Liver (tissue), 8 donors: ENCODE measurements at regions not wholly inside any gene's neighbourhood (a gene's known extent, or its start where the extent isn't known, plus 50 kb on each side); places are given as distances from the start of the nearest gene placed in this dataset.
"Not testable (repeated sequence)": the region's sequence is repeated elsewhere in the genome, so short reads cannot be mapped to it uniquely, and the experiment has no call there.

Experiments
- DNase-seq: peaks from one replicate; pipeline ENCODE4 v3.0.0-alpha.2; 2017; ENCODE audit warnings: low spot score
- H3K27ac ChIP-seq, 2 donors: one replicate each; pipeline ENCODE4 v1.7.0; 2013; ENCODE audit warnings: inconsistent platforms in 2 of 2, low read length in 2 of 2, control low read depth in 1 of 2, low read depth in 1 of 2, mild to moderate bottlenecking in 1 of 2
- H3K27me3 ChIP-seq, 4 donors: one replicate each; pipeline versions ENCODE4 v1.6.1 to v1.7.0; 2013; ENCODE audit warnings: low read length in 3 of 4, inconsistent platforms in 1 of 4, mild to moderate bottlenecking in 1 of 4, moderate library complexity in 1 of 4; ENCODE audit not compliant: control insufficient read depth in 4 of 4, insufficient read depth in 4 of 4
- H3K36me3 ChIP-seq, 4 donors: one replicate each; pipeline versions ENCODE4 v1.6.1 to v1.7.0; 2013; ENCODE audit warnings: low read length in 3 of 4, mild to moderate bottlenecking in 3 of 4, low read depth in 1 of 4, moderate library complexity in 1 of 4; ENCODE audit not compliant: control insufficient read depth in 4 of 4, insufficient read depth in 3 of 4
- H3K4me1 ChIP-seq, 4 donors: one replicate each; pipeline versions ENCODE4 v1.6.1 to v1.7.0; 2013; ENCODE audit warnings: low read length in 3 of 4, mild to moderate bottlenecking in 3 of 4, moderate library complexity in 1 of 4; ENCODE audit not compliant: control insufficient read depth in 4 of 4, insufficient read depth in 4 of 4
- H3K4me3 ChIP-seq, 3 donors: one replicate each; pipeline versions ENCODE4 v1.6.1 to v1.7.0; 2013; ENCODE audit warnings: low read length in 3 of 3, control low read depth in 1 of 3, low read depth in 1 of 3, mild to moderate bottlenecking in 1 of 3
- H3K9ac ChIP-seq, 2 donors: one replicate each; pipeline ENCODE4 v1.7.0; 2013; ENCODE audit warnings: low read length in 2 of 2, mild to moderate bottlenecking in 2 of 2, moderate library complexity in 2 of 2, control low read depth in 1 of 2, low read depth in 1 of 2
- H3K9me3 ChIP-seq, 4 donors: one replicate each; pipeline versions ENCODE4 v1.6.1 to v1.7.0; 2013; ENCODE audit warnings: low read length in 3 of 4; ENCODE audit not compliant: control insufficient read depth in 4 of 4
- EGR1 ChIP-seq, 2 donors: IDR thresholded peaks; 2 replicates each; pipeline ENCODE4 v1.6.1; 2016 to 2018; ENCODE audit warnings: antibody characterized with exemption in 2 of 2, low read depth in 2 of 2
- FOXA1 ChIP-seq: IDR thresholded peaks from 2 replicates; pipeline ENCODE4 v1.6.1; 2016; ENCODE audit warnings: antibody characterized with exemption
- FOXA2 ChIP-seq: IDR thresholded peaks from 2 replicates; pipeline ENCODE4 v1.6.1; 2016; ENCODE audit warnings: antibody characterized with exemption
- GABPA ChIP-seq, 2 donors: IDR thresholded peaks in 1 of 2; conservative IDR thresholded peaks in 1 of 2; 2 replicates each; pipeline ENCODE4 v1.6.1; 2016; ENCODE audit warnings: antibody characterized with exemption in 2 of 2, mild to moderate bottlenecking in 1 of 2, moderate library complexity in 1 of 2
- HNF4A ChIP-seq, 2 donors: conservative IDR thresholded peaks; 2 replicates each; pipeline ENCODE4 v1.6.1; 2016; ENCODE audit warnings: antibody characterized with exemption in 2 of 2, mild to moderate bottlenecking in 2 of 2
- HNF4G ChIP-seq: IDR thresholded peaks from 2 replicates; pipeline ENCODE4 v1.6.1; 2016; ENCODE audit warnings: antibody characterized with exemption
- JUND ChIP-seq, 2 donors: IDR thresholded peaks; 2 replicates each; pipeline ENCODE4 v1.6.1; 2016; ENCODE audit warnings: antibody characterized with exemption in 2 of 2
- MAX ChIP-seq: IDR thresholded peaks from 2 replicates; pipeline ENCODE4 v1.6.1; 2016; ENCODE audit warnings: antibody characterized with exemption
- NR2F2 ChIP-seq: IDR thresholded peaks from 2 replicates; pipeline ENCODE4 v1.6.1; 2016; ENCODE audit warnings: antibody characterized with exemption
- RAD21 ChIP-seq, 2 donors: IDR thresholded peaks; 2 replicates each; pipeline ENCODE4 v1.6.1; 2016; ENCODE audit warnings: antibody characterized with exemption in 2 of 2, mild to moderate bottlenecking in 2 of 2
- REST ChIP-seq: IDR thresholded peaks from 2 replicates; pipeline ENCODE4 v1.6.1; 2016; ENCODE audit warnings: antibody characterized with exemption, mild to moderate bottlenecking
- RXRA ChIP-seq, 2 donors: IDR thresholded peaks; 2 replicates each; pipeline ENCODE4 v1.6.1; 2017 to 2018; ENCODE audit warnings: antibody characterized with exemption in 2 of 2, mild to moderate bottlenecking in 1 of 2
- SP1 ChIP-seq: IDR thresholded peaks from 2 replicates; pipeline ENCODE4 v1.6.1; 2018; ENCODE audit warnings: antibody characterized with exemption, mild to moderate bottlenecking
- TAF1 ChIP-seq: conservative IDR thresholded peaks from 2 replicates; pipeline ENCODE4 v1.6.1; 2016; ENCODE audit warnings: antibody characterized with exemption, mild to moderate bottlenecking
- YY1 ChIP-seq: IDR thresholded peaks from 2 replicates; pipeline ENCODE4 v1.6.1; 2016; ENCODE audit warnings: antibody characterized with exemption, mild to moderate bottlenecking
- ZBTB33 ChIP-seq: IDR thresholded peaks from 2 replicates; pipeline ENCODE4 v1.6.1; 2016; ENCODE audit warnings: antibody characterized with exemption
- WGBS: extraction: QIAGEN DNeasy Blood & Tissue Kit; methylation state at CpG from one replicate; pipeline ENCODE4 v1.1.7; 2013; 5-methylcytosine and 5-hydroxymethylcytosine counted together
- TF ChIP-seq, protein P1 (sequence below): fragments of 150-350 bp; IDR thresholded peaks from 2 replicates; pipeline ENCODE4 v1.5.1; 2017; ENCODE audit warnings: improper control_type of control experiment, low read depth, low read length; ENCODE audit not compliant: missing input control
- TF ChIP-seq, protein P2 (sequence below): IDR thresholded peaks from 2 replicates; pipeline ENCODE4 v1.6.1; 2016; ENCODE audit warnings: antibody characterized with exemption
- donor health status: healthy.
- donor health status: healthy.
- donor health status: healthy.
- donor health status: healthy.
- donor health status: healthy.

GRCh38 chr7:106568680-106569499 lies 92.1 kb downstream of the CCDC71L start (continued):
- TF ChIP-seq, protein P1, sequence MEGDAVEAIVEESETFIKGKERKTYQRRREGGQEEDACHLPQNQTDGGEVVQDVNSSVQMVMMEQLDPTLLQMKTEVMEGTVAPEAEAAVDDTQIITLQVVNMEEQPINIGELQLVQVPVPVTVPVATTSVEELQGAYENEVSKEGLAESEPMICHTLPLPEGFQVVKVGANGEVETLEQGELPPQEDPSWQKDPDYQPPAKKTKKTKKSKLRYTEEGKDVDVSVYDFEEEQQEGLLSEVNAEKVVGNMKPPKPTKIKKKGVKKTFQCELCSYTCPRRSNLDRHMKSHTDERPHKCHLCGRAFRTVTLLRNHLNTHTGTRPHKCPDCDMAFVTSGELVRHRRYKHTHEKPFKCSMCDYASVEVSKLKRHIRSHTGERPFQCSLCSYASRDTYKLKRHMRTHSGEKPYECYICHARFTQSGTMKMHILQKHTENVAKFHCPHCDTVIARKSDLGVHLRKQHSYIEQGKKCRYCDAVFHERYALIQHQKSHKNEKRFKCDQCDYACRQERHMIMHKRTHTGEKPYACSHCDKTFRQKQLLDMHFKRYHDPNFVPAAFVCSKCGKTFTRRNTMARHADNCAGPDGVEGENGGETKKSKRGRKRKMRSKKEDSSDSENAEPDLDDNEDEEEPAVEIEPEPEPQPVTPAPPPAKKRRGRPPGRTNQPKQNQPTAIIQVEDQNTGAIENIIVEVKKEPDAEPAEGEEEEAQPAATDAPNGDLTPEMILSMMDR, result no peak
- TF ChIP-seq NR2F2 (peak; percentile 73), MAX (peak; percentile 94)

GRCh38 chr7:106568002-106568679 lies 92.8 kb downstream of the CCDC71L start:
- Histone ChIP-seq H3K9ac (peak overlapping the region in 1 of 2 donors; percentile 10), H3K27ac (peak overlapping the region; percentile 66 to 87), H3K4me3 (no peak overlapping the region), H3K36me3 (no peaks in the 10 kb centered on the region), H3K27me3 (no peaks in the 10 kb centered on the region), H3K4me1 (peaks cover 4 to 10% (median 7%) of the 10 kb centered on the region in 4 donors), H3K9me3 (no peaks in the 10 kb centered on the region)
- WGBS, result 59% methylated on average over 2 of the region's 2 CpGs
- DNase-seq, result no peak
- TF ChIP-seq RAD21 (IDR thresholded peaks at IDR 0.05) (no peak), GABPA (IDR thresholded peaks at IDR 0.05 in 1 of 2, conservative IDR thresholded peaks at IDR 0.05 in 1 of 2) (no peak), MAX (no peak), YY1 (no peak), HNF4G (no peak), NR2F2 (no peak), TAF1 (no peak), HNF4A (conservative IDR thresholded peaks at IDR 0.05) (no peak), ZBTB33 (no peak), SP1 (no peak), FOXA1 (no peak), EGR1 (IDR thresholded peaks at IDR 0.05; ENCODE audit: low read depth in 2 of 2) (no peak), FOXA2 (no peak), JUND (IDR thresholded peaks at IDR 0.05) (no peak), RXRA (IDR thresholded peaks at IDR 0.05) (no peak), REST (no peak)
- TF ChIP-seq, protein P1, result no peak
- TF ChIP-seq, protein P2, sequence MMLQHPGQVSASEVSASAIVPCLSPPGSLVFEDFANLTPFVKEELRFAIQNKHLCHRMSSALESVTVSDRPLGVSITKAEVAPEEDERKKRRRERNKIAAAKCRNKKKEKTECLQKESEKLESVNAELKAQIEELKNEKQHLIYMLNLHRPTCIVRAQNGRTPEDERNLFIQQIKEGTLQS, result no peak

- peaks cover 4 to 10% (median 7%) of the 10 kb centered on the region in 4 donors for H3K4me1 ChIP-seq
- not testable (repeated sequence) for H3K36me3 ChIP-seq, H3K9me3 ChIP-seq, H3K27ac ChIP-seq, H3K4me3 ChIP-seq, H3K9ac ChIP-seq, H3K27me3 ChIP-seq, DNase-seq
- WGBS, result 95% methylated on average over 15 of the region's 15 CpGs
Observed at GRCh38 chr7:106567204-106568001, 93.6 kb downstream of the CCDC71L start.
